ENCODE measurements at regions not wholly inside any gene's neighbourhood (a gene's known extent, or its start where the extent isn't known, plus 50 kb on each side); places are given as distances from the start of the nearest gene placed in this dataset.

DNA sequence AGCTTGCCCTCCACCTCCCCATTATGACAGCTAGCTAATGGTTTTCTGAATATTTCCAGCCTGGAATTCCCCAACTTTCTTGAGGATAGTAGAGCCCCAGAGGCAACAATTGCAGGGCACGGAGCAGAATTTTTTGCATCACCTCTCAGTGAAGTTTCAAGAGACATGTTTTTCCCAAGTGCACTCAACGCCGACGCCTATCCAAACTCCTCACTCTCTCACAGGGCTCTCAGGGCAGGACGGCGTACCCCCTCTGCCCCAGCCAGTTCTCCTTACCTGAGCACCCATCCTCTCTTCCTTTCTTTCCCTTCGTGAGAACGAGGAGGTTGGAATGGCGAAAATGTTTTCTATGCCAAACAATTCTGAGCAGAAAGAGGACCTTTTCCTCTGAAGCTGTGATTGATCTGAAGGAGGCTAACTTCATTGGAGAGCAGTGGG is 83.1 kb upstream of the FOXQ1 start (continued):
- TF ChIP-seq, protein P1, sequence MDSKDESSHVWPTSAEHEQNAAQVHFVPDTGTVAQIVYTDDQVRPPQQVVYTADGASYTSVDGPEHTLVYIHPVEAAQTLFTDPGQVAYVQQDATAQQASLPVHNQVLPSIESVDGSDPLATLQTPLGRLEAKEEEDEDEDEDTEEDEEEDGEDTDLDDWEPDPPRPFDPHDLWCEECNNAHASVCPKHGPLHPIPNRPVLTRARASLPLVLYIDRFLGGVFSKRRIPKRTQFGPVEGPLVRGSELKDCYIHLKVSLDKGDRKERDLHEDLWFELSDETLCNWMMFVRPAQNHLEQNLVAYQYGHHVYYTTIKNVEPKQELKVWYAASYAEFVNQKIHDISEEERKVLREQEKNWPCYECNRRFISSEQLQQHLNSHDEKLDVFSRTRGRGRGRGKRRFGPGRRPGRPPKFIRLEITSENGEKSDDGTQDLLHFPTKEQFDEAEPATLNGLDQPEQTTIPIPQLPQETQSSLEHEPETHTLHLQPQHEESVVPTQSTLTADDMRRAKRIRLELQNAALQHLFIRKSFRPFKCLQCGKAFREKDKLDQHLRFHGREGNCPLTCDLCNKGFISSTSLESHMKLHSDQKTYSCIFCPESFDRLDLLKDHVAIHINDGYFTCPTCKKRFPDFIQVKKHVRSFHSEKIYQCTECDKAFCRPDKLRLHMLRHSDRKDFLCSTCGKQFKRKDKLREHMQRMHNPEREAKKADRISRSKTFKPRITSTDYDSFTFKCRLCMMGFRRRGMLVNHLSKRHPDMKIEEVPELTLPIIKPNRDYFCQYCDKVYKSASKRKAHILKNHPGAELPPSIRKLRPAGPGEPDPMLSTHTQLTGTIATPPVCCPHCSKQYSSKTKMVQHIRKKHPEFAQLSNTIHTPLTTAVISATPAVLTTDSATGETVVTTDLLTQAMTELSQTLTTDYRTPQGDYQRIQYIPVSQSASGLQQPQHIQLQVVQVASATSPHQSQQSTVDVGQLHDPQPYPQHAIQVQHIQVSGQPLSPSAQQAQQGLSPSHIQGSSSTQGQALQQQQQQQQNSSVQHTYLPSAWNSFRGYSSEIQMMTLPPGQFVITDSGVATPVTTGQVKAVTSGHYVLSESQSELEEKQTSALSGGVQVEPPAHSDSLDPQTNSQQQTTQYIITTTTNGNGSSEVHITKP (tag by site-specific recombination; IDR thresholded peaks at IDR 0.05), result no peak
- TF ChIP-seq, protein P2, sequence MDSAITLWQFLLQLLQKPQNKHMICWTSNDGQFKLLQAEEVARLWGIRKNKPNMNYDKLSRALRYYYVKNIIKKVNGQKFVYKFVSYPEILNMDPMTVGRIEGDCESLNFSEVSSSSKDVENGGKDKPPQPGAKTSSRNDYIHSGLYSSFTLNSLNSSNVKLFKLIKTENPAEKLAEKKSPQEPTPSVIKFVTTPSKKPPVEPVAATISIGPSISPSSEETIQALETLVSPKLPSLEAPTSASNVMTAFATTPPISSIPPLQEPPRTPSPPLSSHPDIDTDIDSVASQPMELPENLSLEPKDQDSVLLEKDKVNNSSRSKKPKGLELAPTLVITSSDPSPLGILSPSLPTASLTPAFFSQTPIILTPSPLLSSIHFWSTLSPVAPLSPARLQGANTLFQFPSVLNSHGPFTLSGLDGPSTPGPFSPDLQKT (IDR thresholded peaks at IDR 0.05; ENCODE audit: borderline replicate concordance, low read depth, low read length), result no peak
- TF ChIP-seq ZNF600 (tag by site-specific recombination; IDR thresholded peaks at IDR 0.05) (no peak), ZNF670 (tag by site-specific recombination; IDR thresholded peaks at IDR 0.05; ENCODE audit: low read depth) (no peak), ZNF223 (tag by site-specific recombination; IDR thresholded peaks at IDR 0.05) (no peak), ZNF544 (tag by site-specific recombination; IDR thresholded peaks at IDR 0.05) (no peak), SETDB1 (IDR thresholded peaks at IDR 0.05; ENCODE audit: insufficient read length, low read length) (no peak), ZNF146 (tag by site-specific recombination; IDR thresholded peaks at IDR 0.05) (no peak)
- TF ChIP-seq, protein P3, sequence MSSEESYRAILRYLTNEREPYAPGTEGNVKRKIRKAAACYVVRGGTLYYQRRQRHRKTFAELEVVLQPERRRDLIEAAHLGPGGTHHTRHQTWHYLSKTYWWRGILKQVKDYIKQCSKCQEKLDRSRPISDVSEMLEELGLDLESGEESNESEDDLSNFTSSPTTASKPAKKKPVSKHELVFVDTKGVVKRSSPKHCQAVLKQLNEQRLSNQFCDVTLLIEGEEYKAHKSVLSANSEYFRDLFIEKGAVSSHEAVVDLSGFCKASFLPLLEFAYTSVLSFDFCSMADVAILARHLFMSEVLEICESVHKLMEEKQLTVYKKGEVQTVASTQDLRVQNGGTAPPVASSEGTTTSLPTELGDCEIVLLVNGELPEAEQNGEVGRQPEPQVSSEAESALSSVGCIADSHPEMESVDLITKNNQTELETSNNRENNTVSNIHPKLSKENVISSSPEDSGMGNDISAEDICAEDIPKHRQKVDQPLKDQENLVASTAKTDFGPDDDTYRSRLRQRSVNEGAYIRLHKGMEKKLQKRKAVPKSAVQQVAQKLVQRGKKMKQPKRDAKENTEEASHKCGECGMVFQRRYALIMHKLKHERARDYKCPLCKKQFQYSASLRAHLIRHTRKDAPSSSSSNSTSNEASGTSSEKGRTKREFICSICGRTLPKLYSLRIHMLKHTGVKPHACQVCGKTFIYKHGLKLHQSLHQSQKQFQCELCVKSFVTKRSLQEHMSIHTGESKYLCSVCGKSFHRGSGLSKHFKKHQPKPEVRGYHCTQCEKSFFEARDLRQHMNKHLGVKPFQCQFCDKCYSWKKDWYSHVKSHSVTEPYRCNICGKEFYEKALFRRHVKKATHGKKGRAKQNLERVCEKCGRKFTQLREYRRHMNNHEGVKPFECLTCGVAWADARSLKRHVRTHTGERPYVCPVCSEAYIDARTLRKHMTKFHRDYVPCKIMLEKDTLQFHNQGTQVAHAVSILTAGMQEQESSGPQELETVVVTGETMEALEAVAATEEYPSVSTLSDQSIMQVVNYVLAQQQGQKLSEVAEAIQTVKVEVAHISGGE (tag by site-specific recombination; conservative IDR thresholded peaks at IDR 0.05; ENCODE audit: low read depth), result no peak

DNA sequence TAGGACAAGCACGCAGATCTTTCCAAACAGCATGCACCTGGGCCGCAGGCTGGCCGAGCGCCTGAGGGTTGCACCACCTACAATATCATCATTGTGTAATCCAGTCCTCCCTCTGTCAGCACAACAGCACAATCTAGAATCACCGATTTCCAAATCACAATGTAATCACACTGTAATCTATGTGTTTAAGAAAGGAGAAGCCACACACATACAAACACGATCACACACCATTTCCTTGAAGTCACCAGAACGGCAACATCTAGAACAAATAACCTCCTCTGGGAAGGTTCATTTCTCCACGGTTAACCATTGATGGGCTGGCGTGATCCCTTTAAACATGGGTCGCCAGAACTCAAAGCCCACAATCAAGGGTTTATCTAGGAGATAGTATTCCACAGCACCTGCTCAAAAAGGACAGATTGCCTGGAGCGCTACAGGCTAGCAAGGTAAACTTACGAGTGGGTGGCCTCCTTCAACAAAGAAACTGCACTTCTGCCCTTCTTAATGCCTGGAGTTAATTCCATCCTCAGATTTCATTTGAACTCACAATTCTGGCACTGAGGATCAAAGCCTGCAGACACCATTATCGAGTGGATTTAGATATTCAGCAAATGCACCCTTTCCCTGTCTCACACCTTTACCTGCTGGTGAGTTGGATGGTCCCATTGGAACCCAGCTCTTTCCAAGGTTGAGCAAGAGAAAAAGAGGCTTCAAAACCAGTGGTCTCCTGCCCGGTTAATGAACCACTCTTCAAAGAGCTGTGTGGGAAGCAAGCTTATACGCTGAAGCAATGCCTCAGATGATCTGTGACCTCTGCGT is 83.8 kb upstream of the FOXQ1 start:
- H3K9me3 ChIP-seq (ENCODE audit: control insufficient read depth, insufficient read depth, low read depth, low read length), result no peaks in the 10 kb centered on the region
- CTCF ChIA-PET, result no interaction called here
- H3K36me3 ChIP-seq (ENCODE audit: control insufficient read depth in 2 of 2, insufficient read depth in 1 of 2, low read length in 2 of 2), result no peaks in the 10 kb centered on the region
- POLR2A ChIA-PET, result interaction anchor here (0.7 kb wide), 1 partner anchor 27 kb away, joined by 3 read pairs; no protein-coding TSS in a partner anchor
- no peak overlapping the region for H3K27ac ChIP-seq (ENCODE audit: extremely low read depth, low read depth, low read length)
- no peaks in the 10 kb centered on the region for H3K4me1 ChIP-seq (ENCODE audit: control insufficient read depth, insufficient read depth, low read length)
- no peak overlapping the region for H3K4me3 ChIP-seq (ENCODE audit: low read depth, low read length)
- TF ChIP-seq BCL11B (tag by site-specific recombination; IDR thresholded peaks at IDR 0.05; ENCODE audit: low read depth), result no peak
- TF ChIP-seq PRDM1 (tag by site-specific recombination; IDR thresholded peaks at IDR 0.05), result no peak
- no peak for TF ChIP-seq WT1 (tag by site-specific recombination; IDR thresholded peaks at IDR 0.05)
- TF ChIP-seq, protein P4, sequence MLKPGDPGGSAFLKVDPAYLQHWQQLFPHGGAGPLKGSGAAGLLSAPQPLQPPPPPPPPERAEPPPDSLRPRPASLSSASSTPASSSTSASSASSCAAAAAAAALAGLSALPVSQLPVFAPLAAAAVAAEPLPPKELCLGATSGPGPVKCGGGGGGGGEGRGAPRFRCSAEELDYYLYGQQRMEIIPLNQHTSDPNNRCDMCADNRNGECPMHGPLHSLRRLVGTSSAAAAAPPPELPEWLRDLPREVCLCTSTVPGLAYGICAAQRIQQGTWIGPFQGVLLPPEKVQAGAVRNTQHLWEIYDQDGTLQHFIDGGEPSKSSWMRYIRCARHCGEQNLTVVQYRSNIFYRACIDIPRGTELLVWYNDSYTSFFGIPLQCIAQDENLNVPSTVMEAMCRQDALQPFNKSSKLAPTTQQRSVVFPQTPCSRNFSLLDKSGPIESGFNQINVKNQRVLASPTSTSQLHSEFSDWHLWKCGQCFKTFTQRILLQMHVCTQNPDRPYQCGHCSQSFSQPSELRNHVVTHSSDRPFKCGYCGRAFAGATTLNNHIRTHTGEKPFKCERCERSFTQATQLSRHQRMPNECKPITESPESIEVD (tag by site-specific recombination; IDR thresholded peaks at IDR 0.05), result no peak
- no peak for TF ChIP-seq EGR2 (tag by site-specific recombination; IDR thresholded peaks at IDR 0.05; ENCODE audit: low read depth)
- TF ChIP-seq ZNF366 (tag by site-specific recombination; conservative IDR thresholded peaks at IDR 0.05), result no peak
- TF ChIP-seq ZNF302 (tag by site-specific recombination; IDR thresholded peaks at IDR 0.05; ENCODE audit: low read depth), result no peak
- no peak for TF ChIP-seq ZNF660 (tag by site-specific recombination; IDR thresholded peaks at IDR 0.05)
- TF ChIP-seq ZNF19 (tag by site-specific recombination; IDR thresholded peaks at IDR 0.05; ENCODE audit: low read depth), result no peak
- TF ChIP-seq, protein P5, sequence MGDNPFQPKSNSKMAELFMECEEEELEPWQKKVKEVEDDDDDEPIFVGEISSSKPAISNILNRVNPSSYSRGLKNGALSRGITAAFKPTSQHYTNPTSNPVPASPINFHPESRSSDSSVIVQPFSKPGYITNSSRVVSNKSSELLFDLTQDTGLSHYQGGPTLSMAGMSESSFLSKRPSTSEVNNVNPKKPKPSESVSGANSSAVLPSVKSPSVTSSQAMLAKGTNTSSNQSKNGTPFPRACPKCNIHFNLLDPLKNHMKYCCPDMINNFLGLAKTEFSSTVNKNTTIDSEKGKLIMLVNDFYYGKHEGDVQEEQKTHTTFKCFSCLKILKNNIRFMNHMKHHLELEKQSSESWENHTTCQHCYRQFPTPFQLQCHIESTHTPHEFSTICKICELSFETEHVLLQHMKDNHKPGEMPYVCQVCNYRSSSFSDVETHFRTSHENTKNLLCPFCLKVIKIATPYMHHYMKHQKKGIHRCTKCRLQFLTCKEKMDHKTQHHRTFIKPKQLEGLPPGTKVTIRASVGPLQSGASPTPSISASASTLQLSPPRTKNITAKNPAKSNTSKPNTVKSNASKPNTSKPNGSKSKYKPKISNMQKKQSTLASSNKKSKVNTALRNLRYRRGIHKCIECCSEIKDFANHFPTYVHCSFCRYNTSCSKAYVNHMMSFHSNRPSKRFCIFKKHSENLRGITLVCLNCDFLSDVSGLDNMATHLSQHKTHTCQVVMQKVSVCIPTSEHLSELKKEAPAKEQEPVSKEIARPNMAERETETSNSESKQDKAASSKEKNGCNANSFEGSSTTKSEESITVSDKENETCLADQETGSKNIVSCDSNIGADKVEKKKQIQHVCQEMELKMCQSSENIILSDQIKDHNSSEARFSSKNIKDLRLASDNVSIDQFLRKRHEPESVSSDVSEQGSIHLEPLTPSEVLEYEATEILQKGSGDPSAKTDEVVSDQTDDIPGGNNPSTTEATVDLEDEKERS (tag by site-specific recombination; IDR thresholded peaks at IDR 0.05), result no peak
- TF ChIP-seq, protein P6, sequence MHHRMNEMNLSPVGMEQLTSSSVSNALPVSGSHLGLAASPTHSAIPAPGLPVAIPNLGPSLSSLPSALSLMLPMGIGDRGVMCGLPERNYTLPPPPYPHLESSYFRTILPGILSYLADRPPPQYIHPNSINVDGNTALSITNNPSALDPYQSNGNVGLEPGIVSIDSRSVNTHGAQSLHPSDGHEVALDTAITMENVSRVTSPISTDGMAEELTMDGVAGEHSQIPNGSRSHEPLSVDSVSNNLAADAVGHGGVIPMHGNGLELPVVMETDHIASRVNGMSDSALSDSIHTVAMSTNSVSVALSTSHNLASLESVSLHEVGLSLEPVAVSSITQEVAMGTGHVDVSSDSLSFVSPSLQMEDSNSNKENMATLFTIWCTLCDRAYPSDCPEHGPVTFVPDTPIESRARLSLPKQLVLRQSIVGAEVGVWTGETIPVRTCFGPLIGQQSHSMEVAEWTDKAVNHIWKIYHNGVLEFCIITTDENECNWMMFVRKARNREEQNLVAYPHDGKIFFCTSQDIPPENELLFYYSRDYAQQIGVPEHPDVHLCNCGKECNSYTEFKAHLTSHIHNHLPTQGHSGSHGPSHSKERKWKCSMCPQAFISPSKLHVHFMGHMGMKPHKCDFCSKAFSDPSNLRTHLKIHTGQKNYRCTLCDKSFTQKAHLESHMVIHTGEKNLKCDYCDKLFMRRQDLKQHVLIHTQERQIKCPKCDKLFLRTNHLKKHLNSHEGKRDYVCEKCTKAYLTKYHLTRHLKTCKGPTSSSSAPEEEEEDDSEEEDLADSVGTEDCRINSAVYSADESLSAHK (tag by site-specific recombination; IDR thresholded peaks at IDR 0.05), result no peak
